ENCODE measurements at regions not wholly inside any gene's neighbourhood (a gene's known extent, or its start where the extent isn't known, plus 50 kb on each side); places are given as distances from the start of the nearest gene placed in this dataset.
"Not testable (repeated sequence)": the region's sequence is repeated elsewhere in the genome, so short reads cannot be mapped to it uniquely, and the experiment has no call there.

DNA sequence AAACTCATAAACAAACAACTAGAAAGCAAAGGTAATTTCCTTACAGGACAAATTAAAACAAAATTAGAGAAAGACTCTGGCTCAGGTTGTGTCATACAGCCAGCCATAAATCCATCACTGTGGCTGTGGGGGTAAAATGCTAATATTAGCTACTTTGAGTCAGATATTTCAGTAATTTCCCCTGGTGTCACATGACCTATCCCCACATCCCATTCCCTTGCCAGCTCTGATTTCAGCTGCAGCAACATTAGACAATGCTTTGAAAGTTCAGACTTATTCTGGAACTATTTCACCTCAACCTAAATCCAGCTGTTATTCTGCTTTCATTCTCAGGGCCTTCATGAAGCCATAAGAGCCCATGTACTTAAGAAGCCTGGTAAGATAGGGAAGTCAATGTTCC is 55.3 kb downstream of the RPL10L start:
- no peak for DNase-seq

GRCh38 chr14:46582826-46583225 is 68.8 kb downstream of the RPL10L start:
- no peak for DNase-seq

- peak; percentile 48 for DNase-seq
These were observed 70.4 kb downstream of the RPL10L start for GRCh38 chr14:46581036-46581671.

DNA sequence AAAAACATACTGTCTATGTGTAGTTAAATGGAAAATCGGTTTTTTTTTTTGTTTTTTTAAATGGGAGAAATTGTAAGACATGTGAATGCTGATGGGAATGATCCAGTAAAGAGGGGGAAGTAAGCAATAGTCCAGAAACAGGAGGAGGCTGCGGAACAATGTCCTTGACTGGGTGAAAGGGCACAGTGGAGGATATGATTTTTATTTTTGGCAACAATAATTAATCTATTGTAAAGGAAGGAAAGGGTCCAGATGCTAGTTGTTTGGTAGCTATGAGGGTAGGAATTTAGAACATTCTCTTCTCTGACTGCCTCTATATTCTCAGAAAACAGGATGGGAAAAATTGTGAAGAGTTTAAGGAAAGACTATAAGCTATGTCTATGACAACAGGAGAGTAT is 76.6 kb downstream of the RPL10L start:
- no peak for DNase-seq

DNA sequence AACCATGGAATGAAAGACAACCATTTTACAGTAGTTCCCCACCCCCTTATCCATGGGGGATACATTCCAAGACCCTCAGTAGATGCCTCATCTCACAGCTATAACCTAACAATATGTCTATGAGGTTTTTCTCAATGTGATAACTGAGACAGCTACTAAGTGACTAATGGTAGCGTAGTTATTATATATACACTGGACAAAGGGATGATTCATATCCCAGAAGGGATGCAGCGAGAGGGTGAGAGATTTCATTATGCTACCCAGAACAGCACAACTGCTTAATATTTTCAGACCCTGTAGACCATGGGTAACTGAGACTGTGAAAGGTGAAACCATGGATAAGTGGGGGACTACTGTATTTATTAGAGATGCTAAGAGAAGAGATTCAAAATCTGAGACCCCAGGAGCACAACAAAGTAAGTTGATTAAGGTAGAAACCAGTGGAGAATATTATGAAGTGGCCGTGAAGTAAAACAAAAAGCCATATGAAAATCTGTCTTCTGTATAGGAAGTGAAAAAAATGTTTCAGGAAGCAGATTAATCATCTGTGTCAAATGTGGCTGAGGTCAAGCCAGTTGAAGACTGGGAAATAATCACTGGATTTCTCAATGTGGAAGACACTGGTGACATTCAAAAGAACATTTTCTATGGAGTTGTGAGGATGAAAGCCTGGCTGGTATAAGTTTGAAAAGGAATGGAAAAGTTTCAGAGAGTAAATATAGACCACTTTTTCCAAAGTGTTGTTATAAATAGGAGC is 77.2 kb downstream of the RPL10L start:
- no peak for DNase-seq

DNA sequence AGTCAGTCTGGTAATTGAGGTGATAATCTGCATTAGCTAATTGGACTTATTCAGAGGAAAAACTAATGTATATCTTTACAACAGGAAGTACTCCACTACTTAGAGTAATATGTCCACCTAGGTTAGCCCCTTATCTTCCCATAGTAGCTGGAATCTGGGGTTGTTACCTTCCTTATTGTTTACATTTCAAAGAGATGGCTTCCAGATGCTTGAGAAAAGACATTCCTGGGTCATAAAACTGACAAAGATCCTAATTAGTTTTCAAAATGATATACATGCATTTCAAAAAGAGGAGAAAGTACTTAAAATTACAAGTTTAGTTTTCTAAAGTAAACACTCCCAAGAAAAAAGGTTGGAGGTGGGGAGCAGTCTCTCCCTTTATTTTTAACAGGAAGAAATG is 78.1 kb downstream of the RPL10L start:
- no peak for DNase-seq

DNA sequence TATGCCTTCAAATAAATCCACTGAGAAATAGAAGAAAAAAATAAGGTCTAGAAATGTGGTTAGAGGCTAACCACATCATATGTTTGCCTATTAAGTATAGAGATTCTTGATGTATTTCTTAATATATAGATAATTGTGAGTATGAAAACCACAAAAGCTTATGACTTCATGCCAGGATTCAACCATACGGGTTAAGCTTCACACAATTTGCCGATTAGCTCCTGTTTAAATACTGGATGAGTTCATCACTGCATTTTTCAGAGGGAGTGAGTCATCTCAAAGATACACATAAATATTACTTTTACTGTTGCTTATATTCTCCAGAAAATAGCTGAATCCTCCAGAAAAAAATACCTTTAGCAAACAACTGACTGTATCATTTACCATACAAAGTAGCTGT is 79.6 kb downstream of the RPL10L start:
- DNase-seq: no peak

DNA sequence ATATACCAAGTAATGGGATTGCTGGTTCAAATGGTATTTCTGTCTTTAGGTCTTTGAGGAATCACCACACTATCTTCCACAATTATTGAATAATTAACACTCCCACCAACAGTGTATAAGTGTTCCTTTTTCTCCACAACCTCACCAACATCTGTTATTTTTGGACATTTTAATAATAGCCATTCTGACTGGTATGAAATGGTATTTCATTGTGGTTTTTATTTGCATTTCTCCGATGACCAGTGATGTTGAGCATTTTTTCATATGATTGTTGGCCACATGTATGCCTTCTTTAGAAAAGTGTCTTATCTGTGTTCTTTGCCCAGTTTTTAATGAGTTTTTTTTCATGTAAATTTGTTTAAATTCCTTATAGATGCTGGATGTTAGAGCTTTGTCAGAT is 83.4 kb downstream of the RPL10L start:
- not testable (repeated sequence) for DNase-seq

DNA sequence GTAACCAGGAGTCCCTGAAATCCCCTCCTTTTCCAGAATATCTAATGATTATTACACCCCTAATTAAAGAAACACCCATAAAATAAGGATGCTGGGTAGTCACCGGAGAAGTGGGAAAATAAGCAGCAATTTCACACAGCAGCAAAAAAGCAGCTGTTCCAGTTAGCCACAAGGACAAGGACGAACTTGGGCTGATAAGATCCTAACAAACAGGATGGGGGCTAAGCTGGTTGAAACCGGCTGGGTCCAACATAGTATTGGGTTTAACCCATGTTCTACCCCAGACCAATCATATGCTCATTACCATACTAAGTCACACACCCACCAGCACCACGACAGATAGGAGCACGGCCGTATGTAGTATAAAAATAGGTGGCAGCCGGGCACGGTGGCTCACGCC is 100.7 kb downstream of the RPL10L start:
- DNase-seq: no peak

DNA sequence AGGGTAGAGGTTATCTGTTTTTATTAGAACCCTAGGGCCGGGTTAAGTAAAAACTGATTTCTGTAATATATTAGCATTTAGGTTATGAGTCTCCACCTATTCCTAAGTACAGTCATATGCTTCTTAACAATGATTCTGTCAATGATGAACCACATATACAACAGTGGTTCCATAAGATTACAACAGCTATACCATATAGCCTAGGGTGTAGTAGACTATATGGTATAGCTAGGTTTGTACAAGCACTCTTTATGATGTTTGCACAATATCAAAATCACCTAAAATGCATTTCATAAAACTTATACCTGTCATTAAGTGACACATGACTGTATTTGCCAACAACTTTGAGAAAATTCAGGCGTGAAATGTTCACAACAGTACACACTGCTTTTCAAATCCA is 110.6 kb downstream of the RPL10L start:
- DNase-seq: no peak

DNA sequence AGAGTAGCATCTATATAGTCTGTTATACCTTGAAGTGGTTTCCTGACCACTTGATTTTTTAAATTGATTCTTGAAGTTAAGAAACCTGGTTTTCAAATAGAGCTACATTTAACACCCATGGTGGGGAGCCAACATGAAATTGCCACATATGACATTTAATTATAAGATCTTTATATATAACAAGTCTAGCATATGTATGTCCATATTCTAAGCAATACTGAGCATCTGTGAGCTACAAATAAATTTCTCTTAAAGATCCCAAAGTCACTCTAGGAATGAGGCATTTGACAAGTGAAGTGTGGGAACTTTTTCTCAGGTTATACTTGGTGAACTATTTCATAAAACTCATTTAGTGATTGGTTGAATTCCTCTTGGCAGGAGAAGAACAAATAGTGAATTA is 132.5 kb downstream of the RPL10L start:
- DNase-seq: no peak

GRCh38 chr14:46508752-46509151 is 142.8 kb downstream of the RPL10L start:
- DNase-seq: not testable (repeated sequence)

DNA sequence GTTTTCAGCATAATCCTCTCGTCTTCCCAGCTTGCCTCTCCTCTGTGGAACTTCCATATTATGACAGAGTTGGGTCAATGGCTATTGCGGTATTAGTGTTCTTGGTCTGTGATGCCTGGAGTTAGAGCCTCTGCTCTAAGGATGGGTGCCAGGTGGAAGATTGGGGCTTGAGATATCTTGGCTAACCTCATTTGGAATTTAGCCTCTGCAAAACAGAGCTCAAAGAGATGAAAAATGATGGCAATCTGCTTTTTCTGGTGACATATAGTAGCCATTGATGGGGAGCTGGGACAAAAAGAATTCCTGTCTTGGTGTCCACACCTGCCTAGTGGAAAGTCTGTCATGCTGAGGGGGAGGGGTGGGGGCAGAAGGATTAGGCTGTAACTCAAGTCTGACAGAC is 152.1 kb downstream of the RPL10L start:
- no peak for DNase-seq

- DNase-seq: no peak
These were observed 155.2 kb downstream of the RPL10L start for GRCh38 chr14:46496409-46496808.

DNA sequence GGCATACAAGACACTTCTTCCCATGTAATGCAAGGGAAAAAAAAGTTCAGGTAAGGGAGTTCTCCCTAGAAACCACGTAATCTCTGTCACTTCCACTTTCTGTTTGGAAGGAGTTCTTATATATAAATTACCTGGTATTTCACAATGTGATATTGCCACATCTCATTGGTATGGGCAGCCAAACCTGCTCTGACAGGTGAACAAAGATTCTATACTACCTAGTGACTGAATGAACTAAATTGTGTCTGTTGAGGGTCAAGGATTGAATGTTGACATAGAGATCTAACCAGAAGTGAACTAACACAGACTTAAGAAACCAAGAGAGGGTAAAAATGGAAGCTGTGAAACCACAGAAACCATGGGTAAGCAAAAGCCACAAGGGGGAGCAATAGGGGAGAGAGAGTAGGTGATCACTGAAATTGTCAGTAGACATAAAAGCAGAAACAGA is 161.3 kb downstream of the RPL10L start:
- DNase-seq: peak; percentile 4

- DNase-seq: no peak
These were observed 163.2 kb downstream of the RPL10L start for GRCh38 chr14:46488374-46488773.

DNA sequence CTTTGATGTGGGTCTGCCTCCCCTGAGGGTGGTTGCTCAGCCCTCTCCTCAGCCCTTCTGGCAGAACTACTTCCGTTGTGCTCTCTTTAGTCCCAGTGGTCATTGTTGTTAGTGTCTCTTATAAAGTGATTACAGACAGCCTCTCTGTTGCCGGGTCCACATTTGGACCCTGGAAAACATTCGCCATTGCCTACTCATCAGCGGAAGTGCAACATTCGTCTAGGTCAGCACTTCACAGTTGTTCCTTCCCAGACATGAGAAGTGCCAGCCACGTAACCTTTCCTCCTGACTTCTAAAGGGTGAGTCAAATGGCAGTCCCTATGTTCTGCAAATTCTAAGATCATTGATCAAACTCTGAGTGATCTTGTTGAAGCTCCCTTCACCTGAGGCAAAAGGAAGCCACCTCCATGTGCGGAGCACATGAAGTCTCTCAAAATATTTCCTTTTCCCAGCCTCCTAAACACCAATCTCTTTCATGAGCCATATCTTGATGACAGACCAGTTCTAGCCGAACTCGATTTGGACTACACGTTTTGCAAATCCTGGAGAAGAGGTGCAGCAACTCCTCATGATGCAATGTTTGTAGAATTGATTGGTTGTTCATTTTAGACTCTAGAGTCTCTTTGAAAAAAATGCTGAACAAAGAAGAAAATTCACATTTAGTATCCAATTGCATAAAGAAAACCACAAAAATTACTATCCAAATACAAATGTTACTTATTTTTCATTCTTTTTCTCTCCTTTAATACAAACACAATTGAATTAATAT is 163.8 kb downstream of the RPL10L start:
- DNase-seq: no peak

DNA sequence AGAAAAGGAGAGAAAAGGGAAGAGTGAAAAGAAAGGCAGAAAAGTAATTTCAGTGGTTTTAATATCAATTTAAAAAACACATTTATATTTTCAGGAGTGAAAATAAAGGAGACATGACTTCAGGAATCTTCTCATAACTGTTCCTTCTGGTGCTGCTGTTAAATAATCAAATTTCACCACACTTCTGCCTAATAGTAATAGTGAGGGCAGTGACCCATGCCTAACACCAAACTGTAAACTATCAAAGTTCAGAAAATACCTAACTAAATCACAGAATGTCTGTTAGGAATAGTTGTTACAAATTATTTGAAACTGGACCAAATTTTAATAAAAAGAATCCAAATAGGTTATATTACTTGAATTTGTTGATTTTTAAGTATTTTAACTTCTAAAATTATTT is 169.4 kb downstream of the RPL10L start:
- DNase-seq: no peak

- peak; percentile 5 for DNase-seq
These were observed 170.8 kb downstream of the RPL10L start for GRCh38 chr14:46480817-46481216.

- no peak for DNase-seq
These were observed 179.3 kb downstream of the RPL10L start for GRCh38 chr14:46472261-46472660.

- DNase-seq: no peak
These were observed 187.2 kb downstream of the RPL10L start for GRCh38 chr14:46464341-46464740.

DNA sequence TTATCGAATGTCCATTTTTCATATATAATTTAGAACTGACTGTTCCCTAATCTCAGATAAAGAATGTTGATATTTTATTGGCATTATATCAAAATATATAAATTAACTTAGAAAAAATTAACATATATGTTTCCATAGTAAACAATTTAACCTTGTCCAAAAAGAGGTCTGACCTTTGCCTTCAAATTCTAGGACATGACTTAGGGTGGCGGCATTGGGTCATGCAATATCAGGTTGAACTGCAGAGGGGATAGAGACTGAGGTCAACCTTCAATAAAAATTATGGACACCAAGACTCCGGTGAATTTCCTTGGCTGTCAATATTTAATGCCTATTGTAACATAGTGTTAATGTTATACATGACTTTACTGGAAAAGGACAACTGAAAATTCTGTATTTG is 199.8 kb downstream of the RPL10L start:
- no peak for DNase-seq

DNA sequence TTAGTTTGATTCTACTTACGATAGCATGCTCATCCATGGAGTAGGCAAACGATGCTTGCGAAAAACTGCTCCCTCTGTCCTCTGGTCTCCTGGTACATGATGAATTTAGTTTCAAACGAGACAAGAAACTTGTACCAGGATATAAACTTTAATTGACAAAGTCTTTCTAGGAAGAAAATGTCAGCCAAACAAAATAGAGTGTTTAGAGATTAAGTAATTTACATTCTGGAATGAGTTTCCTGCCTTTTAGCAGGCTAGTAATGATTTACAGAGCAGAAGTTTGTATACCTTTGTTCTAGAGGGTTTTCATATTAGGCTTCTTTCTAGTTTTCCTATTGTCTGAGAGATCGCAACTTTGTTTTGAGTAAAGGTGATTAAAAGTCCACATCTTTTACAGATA is 206.9 kb downstream of the RPL10L start:
- DNase-seq: no peak

- no peak for DNase-seq
These were observed 218.2 kb downstream of the RPL10L start for GRCh38 chr14:46433381-46433780.
